Ovary (tissue), 7 donors: ENCODE measurements at regions not wholly inside any gene's neighbourhood (a gene's known extent, or its start where the extent isn't known, plus 50 kb on each side); places are given as distances from the start of the nearest gene placed in this dataset.

Experiments used
- DNase-seq, 5 donors: peaks; one replicate each; pipeline ENCODE4 v3.0.0-alpha.2; 2019 to 2020
- H3K27ac ChIP-seq, 2 donors: fragments of 200-600 bp; one replicate each; pipeline versions ENCODE4 v1.5.1 to v1.8.0; 2019 to 2022
- H3K27me3 ChIP-seq: fragments of 200-600 bp; one replicate; pipeline ENCODE4 v1.8.0; 2022
- H3K36me3 ChIP-seq: fragments of 200-600 bp; sonication (generic); one replicate; pipeline ENCODE4 v1.5.1; 2019
- H3K4me1 ChIP-seq: one replicate; pipeline ENCODE4 v1.8.1; 2013; ENCODE audit warnings: mild to moderate bottlenecking, moderate library complexity; ENCODE audit not compliant: insufficient read depth
- H3K4me3 ChIP-seq: fragments of 200-600 bp; sonication (generic); one replicate; pipeline ENCODE4 v1.5.1; 2017
- H3K9me3 ChIP-seq, 2 donors: fragments of 200-600 bp in 1 of 2; sonication (generic) in 1 of 2; one replicate each; pipeline versions ENCODE4 v1.5.1 to v1.8.1; 2013 to 2019; ENCODE audit warnings: mild to moderate bottlenecking in 1 of 2, moderate library complexity in 1 of 2
- EP300 ChIP-seq: sonication (generic); formaldehyde crosslinking; IDR thresholded peaks from one replicate; pipeline ENCODE4 v1.6.1; 2017; ENCODE audit warnings: antibody characterized with exemption
- POLR2A ChIP-seq: fragments of 450-650 bp; IDR thresholded peaks from one replicate; pipeline ENCODE4 v1.6.1; 2017; ENCODE audit warnings: antibody characterized with exemption, mild to moderate bottlenecking, moderate library complexity
- whole genome bisulfite sequencing, 3 donors: extraction: QIAGEN DNeasy Blood & Tissue Kit in 1 of 3; methylation state at CpG; one replicate each; pipeline versions ENCODE4 v1.1.5 to v1.1.7; 2013 to 2017; 5-methylcytosine and 5-hydroxymethylcytosine counted together
- intact Hi-C, 4 donors: fragments of 100-400 bp; cut with DNase I; formaldehyde crosslinking; loops; one replicate each; pipeline versions ENCODE4 v1.11.0 to v1.15.1; 2022 to 2023
- TF ChIP-seq, protein P1 (sequence below), 3 donors: fragments of 450-650 bp in 2 of 3; fragments of 200-600 bp in 1 of 3; IDR thresholded peaks; one replicate each; pipeline versions ENCODE4 v1.5.1 to v1.8.0; 2016 to 2022; ENCODE audit warnings: antibody characterized with exemption in 3 of 3, mild to moderate bottlenecking in 1 of 3
- donor health status: DM: no; HTN: no; CAD: no; lungs with moderate emphysema.
- donor health status: DM: no; HTN: no; CAD: no.
- donor health status: Bipolar disorder and iron deficiency.
- donor health status: DM: no; HTN: no; CAD: no.
- donor health status: DM: yes; HTN: yes; CAD: no.

DNA sequence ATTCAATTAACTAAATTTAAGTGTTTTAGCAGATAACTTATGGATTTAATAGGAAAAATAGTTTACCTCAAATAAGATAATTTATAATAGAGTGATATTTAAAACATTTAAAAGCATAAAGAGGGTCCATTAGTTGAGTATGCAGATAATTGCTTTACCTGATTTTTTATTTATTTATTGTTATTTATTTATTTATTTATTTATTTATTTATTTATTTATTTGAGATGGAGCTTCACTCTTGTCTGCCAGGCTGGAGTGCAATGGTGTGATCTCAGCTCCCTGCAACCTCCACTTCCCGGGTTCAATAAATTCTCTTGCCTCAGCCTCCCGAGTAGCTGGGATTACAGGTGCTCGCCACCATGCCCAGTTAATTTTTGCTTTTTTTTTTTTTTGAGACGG, 982.9 kb downstream of the TFAP2A start:
- no peak overlapping the region for H3K4me3 ChIP-seq
- H3K9me3 ChIP-seq: no peaks in the 10 kb centered on the region
- H3K4me1 ChIP-seq: no peaks in the 10 kb centered on the region
- WGBS, 3 donors: 91 to 93% (median 91%) methylated on average over 4 of the region's 4 CpGs
- no peak for DNase-seq
- no peaks in the 10 kb centered on the region for H3K27me3 ChIP-seq
- no peaks in the 10 kb centered on the region for H3K36me3 ChIP-seq
- no peak overlapping the region for H3K27ac ChIP-seq
- TF ChIP-seq, protein P1, sequence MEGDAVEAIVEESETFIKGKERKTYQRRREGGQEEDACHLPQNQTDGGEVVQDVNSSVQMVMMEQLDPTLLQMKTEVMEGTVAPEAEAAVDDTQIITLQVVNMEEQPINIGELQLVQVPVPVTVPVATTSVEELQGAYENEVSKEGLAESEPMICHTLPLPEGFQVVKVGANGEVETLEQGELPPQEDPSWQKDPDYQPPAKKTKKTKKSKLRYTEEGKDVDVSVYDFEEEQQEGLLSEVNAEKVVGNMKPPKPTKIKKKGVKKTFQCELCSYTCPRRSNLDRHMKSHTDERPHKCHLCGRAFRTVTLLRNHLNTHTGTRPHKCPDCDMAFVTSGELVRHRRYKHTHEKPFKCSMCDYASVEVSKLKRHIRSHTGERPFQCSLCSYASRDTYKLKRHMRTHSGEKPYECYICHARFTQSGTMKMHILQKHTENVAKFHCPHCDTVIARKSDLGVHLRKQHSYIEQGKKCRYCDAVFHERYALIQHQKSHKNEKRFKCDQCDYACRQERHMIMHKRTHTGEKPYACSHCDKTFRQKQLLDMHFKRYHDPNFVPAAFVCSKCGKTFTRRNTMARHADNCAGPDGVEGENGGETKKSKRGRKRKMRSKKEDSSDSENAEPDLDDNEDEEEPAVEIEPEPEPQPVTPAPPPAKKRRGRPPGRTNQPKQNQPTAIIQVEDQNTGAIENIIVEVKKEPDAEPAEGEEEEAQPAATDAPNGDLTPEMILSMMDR (IDR thresholded peaks at IDR 0.05): no peak
- intact Hi-C loops: no loop called here

DNA sequence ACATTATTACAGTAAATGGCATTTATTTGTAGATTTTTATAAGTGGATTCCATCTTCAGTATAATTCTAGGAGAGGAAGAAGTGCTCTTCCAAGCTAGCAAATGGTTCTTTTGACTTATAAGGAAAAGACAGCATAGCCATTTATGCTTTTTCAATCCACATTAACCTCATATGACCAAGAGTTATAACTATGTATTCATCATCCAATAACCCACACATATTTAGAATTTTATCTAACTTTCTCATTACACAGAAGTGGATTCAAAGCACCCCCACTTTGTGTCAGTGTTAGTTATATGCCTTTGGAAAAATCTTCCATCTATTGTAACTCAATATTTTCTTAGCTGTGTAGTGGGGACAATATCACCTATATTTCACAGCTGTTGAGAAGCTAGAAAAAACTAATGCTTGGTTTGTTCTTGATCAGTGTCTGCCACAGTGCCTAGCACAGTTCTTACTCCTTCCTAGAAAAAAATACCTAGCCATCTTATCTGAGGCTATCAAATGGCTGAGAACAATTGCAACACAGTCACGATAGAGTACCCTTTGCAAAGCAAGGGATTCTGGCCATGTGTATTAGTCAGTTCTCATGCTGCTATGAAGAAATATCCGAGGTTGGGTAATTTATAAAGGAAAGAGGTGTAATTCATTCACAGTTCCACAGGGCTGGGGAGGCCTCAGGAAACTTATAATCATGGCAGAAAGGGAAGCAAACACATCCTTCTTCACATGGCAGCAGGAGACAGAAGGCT, 986.3 kb downstream of the TFAP2A start:
- intact Hi-C loops: loop anchor here in 1 of 4 donors (10.0 kb wide), 1 partner anchor 764 kb away; no protein-coding TSS in a partner anchor
- H3K9me3 ChIP-seq: no peaks in the 10 kb centered on the region
- no peaks in the 10 kb centered on the region for H3K36me3 ChIP-seq
- H3K27ac ChIP-seq: no peak overlapping the region
- H3K27me3 ChIP-seq: no peaks in the 10 kb centered on the region
- H3K4me1 ChIP-seq: no peaks in the 10 kb centered on the region
- TF ChIP-seq POLR2A (no peak), EP300 (no peak)
- 52 to 63% (median 57%) methylated on average over 2 of the region's 2 CpGs for WGBS, 3 donors
- no peak overlapping the region for H3K4me3 ChIP-seq
- DNase-seq: no peak

DNA sequence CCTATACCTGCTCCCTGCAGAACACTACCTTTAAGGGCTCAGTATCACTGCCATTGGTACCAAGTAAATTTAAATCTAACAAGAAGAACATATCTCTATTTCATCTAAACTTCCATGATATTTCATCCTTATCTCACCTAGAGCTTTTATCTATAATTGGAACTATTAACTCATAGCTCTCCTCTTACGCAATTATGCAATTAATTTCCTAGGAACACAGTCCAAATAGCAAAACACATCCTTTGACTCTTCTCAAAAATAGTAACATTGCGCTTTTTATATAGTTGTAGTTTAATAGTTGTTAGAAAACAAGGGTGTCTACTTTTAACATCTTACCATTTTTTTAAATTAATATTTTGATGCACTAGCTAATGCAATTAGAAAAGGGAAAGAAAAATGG, 986.8 kb upstream of the SLC35B3 start:
- DNase-seq: no peak
- no peak overlapping the region for H3K4me3 ChIP-seq
- no peak overlapping the region for H3K27ac ChIP-seq
- no peaks in the 10 kb centered on the region for H3K27me3 ChIP-seq
- 82 to 90% (median 85%) methylated on average over 2 of the region's 2 CpGs for WGBS, 3 donors
- TF ChIP-seq EP300 (no peak), POLR2A (no peak)
- TF ChIP-seq, protein P1 (IDR thresholded peaks at IDR 0.05): no peak
- H3K9me3 ChIP-seq: no peaks in the 10 kb centered on the region
- no peaks in the 10 kb centered on the region for H3K4me1 ChIP-seq
- intact Hi-C loops: loop anchor here in 1 of 4 donors (10.0 kb wide), 1 partner anchor 757 kb away; no protein-coding TSS in a partner anchor
- no peaks in the 10 kb centered on the region for H3K36me3 ChIP-seq

DNA sequence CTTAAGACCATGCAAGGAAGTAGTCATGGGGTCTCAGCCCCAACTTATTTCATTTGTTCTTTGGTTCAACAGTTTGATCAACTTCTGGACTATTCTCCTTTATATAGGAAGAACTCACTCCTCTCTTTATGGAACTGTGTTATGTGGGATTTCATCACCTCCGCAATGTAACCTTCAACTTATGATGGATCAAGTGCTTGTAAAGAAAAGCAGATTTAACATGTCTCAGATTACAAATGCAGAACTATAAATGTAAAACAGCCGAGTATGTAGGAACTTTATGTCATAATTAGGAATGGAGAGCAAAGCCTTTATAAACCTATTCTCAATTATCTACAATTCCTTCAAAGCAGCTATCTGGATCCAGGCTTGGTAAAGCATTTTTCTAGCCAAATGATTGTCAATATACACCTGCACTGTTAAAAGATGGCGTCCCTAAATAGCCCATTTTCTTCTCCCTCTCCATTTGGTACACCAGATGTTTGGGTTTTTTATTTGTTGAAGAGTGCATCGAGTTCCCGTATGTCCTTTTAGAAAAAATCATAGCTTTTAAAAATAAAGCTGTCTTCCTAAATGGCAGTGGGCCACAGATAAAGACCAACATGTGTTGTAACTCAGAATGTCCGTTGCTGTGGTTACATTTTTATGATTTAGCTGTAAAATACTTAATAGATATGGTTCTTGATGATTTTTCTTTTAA, 985.1 kb upstream of the SLC35B3 start:
- no peak overlapping the region for H3K4me3 ChIP-seq
- H3K36me3 ChIP-seq: no peaks in the 10 kb centered on the region
- H3K27ac ChIP-seq: no peak overlapping the region
- TF ChIP-seq, protein P1 (IDR thresholded peaks at IDR 0.05): no peak
- TF ChIP-seq EP300 (no peak), POLR2A (no peak)
- no peak for DNase-seq
- intact Hi-C loops: loop anchor here in 1 of 4 donors (10.0 kb wide), 1 partner anchor 756 kb away; no protein-coding TSS in a partner anchor
- H3K9me3 ChIP-seq: no peaks in the 10 kb centered on the region
- WGBS, 3 donors: 34 to 42% (median 38%) methylated on average over 6 of the region's 6 CpGs
- no peaks in the 10 kb centered on the region for H3K27me3 ChIP-seq
- no peaks in the 10 kb centered on the region for H3K4me1 ChIP-seq

DNA sequence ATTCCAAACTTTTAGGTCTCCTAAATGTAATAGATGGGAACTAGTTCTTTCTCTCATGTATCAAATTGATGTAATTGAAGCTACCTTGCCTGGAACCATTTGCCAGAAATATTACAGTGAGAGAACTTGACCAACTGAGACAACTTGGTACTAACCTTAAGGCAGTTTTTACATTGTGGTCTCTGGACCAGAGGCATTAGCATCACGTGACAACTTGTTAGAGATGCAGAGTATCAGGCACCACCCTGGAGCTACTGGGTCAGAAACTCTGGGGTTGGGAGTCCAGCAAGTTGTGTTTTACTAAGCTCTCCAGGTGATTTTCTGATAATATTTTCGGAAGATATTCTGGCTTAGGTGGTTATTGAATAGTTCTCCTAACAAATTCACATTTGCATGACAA, 982.1 kb upstream of the SLC35B3 start:
- Histone ChIP-seq H3K27ac (no peak overlapping the region), H3K4me1 (no peaks in the 10 kb centered on the region), H3K4me3 (no peak overlapping the region), H3K27me3 (no peaks in the 10 kb centered on the region), H3K36me3 (no peaks in the 10 kb centered on the region), H3K9me3 (no peaks in the 10 kb centered on the region)
- intact Hi-C loops: no loop called here
- no peak for DNase-seq
- TF ChIP-seq, protein P1 (IDR thresholded peaks at IDR 0.05): no peak
- TF ChIP-seq POLR2A: no peak
- TF ChIP-seq EP300: no peak
- WGBS, 3 donors: 53 to 58% (median 56%) methylated on average over 2 of the region's 2 CpGs
